Progenitor cell of endocrine pancreas (in vitro differentiated cells): ENCODE measurements at regions not wholly inside any gene's neighbourhood (a gene's known extent, or its start where the extent isn't known, plus 50 kb on each side); places are given as distances from the start of the nearest gene placed in this dataset.

Experiments used
- DNase-seq: peaks from one replicate; pipeline ENCODE4 v3.0.0; 2021; ENCODE audit warnings: low spot score; ENCODE audit not compliant: unreplicated experiment
- H3K27ac Mint-ChIP-seq: 2 replicates; pipeline ENCODE4 v1.8.0; 2021; ENCODE audit warnings: mild to moderate bottlenecking, moderate library complexity, mixed read lengths
- H3K27me3 Mint-ChIP-seq: 2 replicates; pipeline ENCODE4 v1.8.0; 2021; ENCODE audit warnings: mixed read lengths
- H3K36me3 Mint-ChIP-seq: 2 replicates; pipeline ENCODE4 v1.8.0; 2022; ENCODE audit warnings: mixed read lengths; ENCODE audit not compliant: insufficient read depth
- H3K4me1 Mint-ChIP-seq: 2 replicates; pipeline ENCODE4 v1.8.0; 2021; ENCODE audit warnings: low read depth, mixed read lengths
- H3K4me3 Mint-ChIP-seq: 2 replicates; pipeline ENCODE4 v1.8.0; 2021; ENCODE audit warnings: low read depth, mild to moderate bottlenecking, moderate library complexity, mixed read lengths
- H3K9me3 Mint-ChIP-seq: 2 replicates; pipeline ENCODE4 v1.8.0; 2021; ENCODE audit warnings: low read depth, mixed read lengths
- CTCF ChIP-seq: fragments of 200-600 bp; sonication (generic); IDR thresholded peaks from one replicate; pipeline ENCODE4 v1.5.0; 2021; ENCODE audit warnings: antibody characterized with exemption, mild to moderate bottlenecking; ENCODE audit not compliant: unreplicated experiment

- no peak for DNase-seq
- Mint-ChIP-seq H3K4me3 (no peak overlapping the region), H3K36me3 (no peaks in the 10 kb centered on the region), H3K4me1 (no peaks in the 10 kb centered on the region), H3K27ac (no peak overlapping the region), H3K27me3 (peaks cover 18% of the 10 kb centered on the region), H3K9me3 (no peaks in the 10 kb centered on the region)
- no peak for TF ChIP-seq CTCF
Measured at GRCh38 chr15:29616512-29616911, 205.8 kb downstream of the TJP1 start.

- peaks cover 24% of the 10 kb centered on the region for H3K27me3 Mint-ChIP-seq
- H3K36me3 Mint-ChIP-seq: no peaks in the 10 kb centered on the region
- no peaks in the 10 kb centered on the region for H3K4me1 Mint-ChIP-seq
- no peak overlapping the region for H3K4me3 Mint-ChIP-seq
- no peaks in the 10 kb centered on the region for H3K9me3 Mint-ChIP-seq
- no peak overlapping the region for H3K27ac Mint-ChIP-seq
- DNase-seq: no peak
- no peak for TF ChIP-seq CTCF
Measured at GRCh38 chr15:29615791-29616190, 206.5 kb downstream of the TJP1 start.

- Mint-ChIP-seq H3K27ac (no peak overlapping the region), H3K4me1 (no peaks in the 10 kb centered on the region), H3K9me3 (no peaks in the 10 kb centered on the region), H3K36me3 (no peaks in the 10 kb centered on the region), H3K4me3 (no peak overlapping the region), H3K27me3 (peaks cover 24% of the 10 kb centered on the region)
- peak; percentile 46 for TF ChIP-seq CTCF
- no peak for DNase-seq
Measured at GRCh38 chr15:29613951-29614382, 208.3 kb downstream of the TJP1 start.

DNA sequence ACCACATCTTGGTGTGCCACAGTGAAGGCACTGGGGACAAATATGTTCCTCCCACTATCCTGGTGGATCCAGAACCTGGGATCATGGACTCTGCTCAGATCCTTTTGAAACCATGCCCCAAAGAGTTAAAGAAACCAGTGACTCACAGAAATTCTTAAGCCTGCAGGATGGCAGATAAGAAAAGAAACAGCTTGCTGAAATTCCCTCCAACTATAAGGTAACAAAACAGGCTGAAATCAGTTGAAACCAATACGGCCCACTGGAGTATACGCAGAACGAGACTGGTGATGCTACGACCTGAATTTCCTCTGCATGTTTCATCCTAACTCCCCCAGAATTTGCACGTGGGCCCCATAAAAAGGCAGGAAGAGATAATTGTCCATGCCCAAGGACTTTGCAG lies 209.6 kb downstream of the TJP1 start:
- Mint-ChIP-seq H3K36me3 (no peaks in the 10 kb centered on the region), H3K4me1 (no peaks in the 10 kb centered on the region), H3K27ac (no peak overlapping the region), H3K9me3 (no peaks in the 10 kb centered on the region), H3K27me3 (peaks cover 24% of the 10 kb centered on the region), H3K4me3 (no peak overlapping the region)
- DNase-seq: no peak
- TF ChIP-seq CTCF: no peak

DNA sequence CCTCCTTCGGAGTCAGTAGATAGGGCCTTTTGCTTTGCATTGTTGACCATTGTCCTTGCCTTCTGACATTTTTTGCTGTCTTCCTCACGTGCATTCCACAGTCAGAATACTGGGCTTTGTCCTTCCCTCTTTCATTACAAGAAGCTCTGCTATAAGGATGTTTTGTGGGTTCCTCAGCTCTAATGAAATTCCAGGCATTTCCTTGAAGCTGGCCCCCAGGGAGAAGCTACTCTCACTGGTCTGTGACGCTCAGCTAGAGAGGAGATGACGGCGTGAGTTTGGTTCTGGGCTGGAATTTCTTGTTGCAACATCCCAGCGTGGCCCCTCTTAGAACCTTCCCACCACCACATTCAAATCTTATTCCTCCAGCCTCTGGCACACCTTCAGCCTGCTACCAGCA lies 210.2 kb downstream of the TJP1 start:
- Mint-ChIP-seq H3K9me3 (no peaks in the 10 kb centered on the region), H3K4me1 (no peaks in the 10 kb centered on the region), H3K27me3 (peaks cover 24% of the 10 kb centered on the region), H3K4me3 (no peak overlapping the region), H3K27ac (no peak overlapping the region), H3K36me3 (no peaks in the 10 kb centered on the region)
- no peak for DNase-seq
- TF ChIP-seq CTCF: no peak
